Peyer's patch (tissue), 4 donors: ENCODE measurements at regions not wholly inside any gene's neighbourhood (a gene's known extent, or its start where the extent isn't known, plus 50 kb on each side); places are given as distances from the start of the nearest gene placed in this dataset.

Experiments used
- POLR2A ChIP-seq, 2 donors: fragments of 450-650 bp; IDR thresholded peaks; one replicate each; pipeline ENCODE4 v1.5.1; 2017; ENCODE audit warnings: antibody characterized with exemption in 2 of 2, mild to moderate bottlenecking in 2 of 2, moderate library complexity in 2 of 2
- TF ChIP-seq, protein P1 (sequence below), 6 experiments: fragments of 450-650 bp in 4 of 6; fragments of 200-600 bp in 2 of 6; sonication (generic) in 1 of 6; IDR thresholded peaks; one replicate each; pipeline ENCODE4 v1.5.1; 2017 to 2019; ENCODE audit warnings: antibody characterized with exemption in 6 of 6, mild to moderate bottlenecking in 3 of 6, moderate library complexity in 1 of 6

DNA sequence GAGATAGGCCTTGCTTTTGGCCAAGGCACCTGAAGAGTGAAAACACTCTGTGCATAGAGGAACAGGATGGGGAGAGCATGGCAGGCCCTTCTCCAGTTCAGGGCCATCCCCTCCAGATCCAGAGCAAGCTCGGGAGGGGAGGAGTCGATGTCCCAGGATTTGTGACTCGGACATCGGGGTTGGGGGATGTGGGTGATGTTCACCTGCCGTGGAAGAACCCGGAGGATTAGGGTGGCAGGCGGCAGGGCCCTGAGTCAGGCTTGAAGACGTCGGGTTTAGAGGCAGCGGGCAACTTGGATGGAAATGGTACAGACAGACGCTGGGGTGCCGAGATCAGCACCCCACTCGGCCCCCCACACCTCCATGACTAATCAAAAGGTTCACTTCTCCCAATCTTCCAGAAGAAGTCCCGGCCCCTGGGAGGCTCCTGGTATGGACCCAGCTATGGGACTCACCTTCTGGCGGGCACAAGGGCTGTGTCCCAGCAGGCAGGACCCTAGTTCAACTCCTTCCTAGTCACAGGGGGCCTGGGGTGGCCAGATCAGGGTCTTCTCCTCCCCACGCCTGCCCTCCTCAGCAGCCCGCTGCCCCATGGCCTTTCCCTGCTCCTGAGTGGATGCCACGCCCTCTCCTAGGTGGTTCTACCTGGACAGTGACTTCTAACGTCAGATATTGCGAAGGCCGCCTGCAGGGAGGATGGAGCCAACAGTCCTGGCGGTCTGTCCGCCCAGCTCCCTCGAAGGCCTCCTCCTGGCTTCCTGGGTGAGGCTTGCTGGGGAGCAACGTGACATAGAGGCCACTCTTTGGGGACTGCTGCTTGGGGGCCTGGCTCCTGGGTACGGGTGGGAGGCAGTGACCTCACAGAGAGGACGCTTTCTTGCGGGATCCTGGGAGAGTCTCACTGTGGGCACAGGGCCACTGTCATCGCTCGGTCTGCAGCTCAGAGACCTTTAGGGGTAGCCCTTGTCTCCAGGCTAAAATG is 792.5 kb downstream of the BRD1 start:
- TF ChIP-seq, protein P1, sequence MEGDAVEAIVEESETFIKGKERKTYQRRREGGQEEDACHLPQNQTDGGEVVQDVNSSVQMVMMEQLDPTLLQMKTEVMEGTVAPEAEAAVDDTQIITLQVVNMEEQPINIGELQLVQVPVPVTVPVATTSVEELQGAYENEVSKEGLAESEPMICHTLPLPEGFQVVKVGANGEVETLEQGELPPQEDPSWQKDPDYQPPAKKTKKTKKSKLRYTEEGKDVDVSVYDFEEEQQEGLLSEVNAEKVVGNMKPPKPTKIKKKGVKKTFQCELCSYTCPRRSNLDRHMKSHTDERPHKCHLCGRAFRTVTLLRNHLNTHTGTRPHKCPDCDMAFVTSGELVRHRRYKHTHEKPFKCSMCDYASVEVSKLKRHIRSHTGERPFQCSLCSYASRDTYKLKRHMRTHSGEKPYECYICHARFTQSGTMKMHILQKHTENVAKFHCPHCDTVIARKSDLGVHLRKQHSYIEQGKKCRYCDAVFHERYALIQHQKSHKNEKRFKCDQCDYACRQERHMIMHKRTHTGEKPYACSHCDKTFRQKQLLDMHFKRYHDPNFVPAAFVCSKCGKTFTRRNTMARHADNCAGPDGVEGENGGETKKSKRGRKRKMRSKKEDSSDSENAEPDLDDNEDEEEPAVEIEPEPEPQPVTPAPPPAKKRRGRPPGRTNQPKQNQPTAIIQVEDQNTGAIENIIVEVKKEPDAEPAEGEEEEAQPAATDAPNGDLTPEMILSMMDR (IDR thresholded peaks at IDR 0.05) = no peak
- TF ChIP-seq POLR2A (IDR thresholded peaks at IDR 0.05) = no peak
